ENCODE measurements at regions not wholly inside any gene's neighbourhood (a gene's known extent, or its start where the extent isn't known, plus 50 kb on each side); places are given as distances from the start of the nearest gene placed in this dataset.

GRCh38 chr4:59841698-59842097, 1358.4 kb upstream of the ADGRL3 start:
- H3K4me1 Mint-ChIP-seq: no peaks in the 10 kb centered on the region
- CTCF ChIA-PET: no interaction called here
- H3K27ac Mint-ChIP-seq: no peak overlapping the region
- H3K36me3 Mint-ChIP-seq (ENCODE audit: low read depth): no peaks in the 10 kb centered on the region
- POLR2A ChIA-PET: no interaction called here
- H3K9me3 Mint-ChIP-seq: peaks cover 17% of the 10 kb centered on the region
- ATAC-seq (ENCODE audit: low read depth) (no peak), DNase-seq (no peak)
- no peak overlapping the region for H3K4me3 Mint-ChIP-seq
- H3K27me3 Mint-ChIP-seq: no peaks in the 10 kb centered on the region
- intact Hi-C loops (cut with micrococcal nuclease): no loop called here
- TF ChIP-seq CTCF (IDR thresholded peaks at IDR 0.05): no peak

GRCh38 chr4:59848457-59848856, 1351.7 kb upstream of the ADGRL3 start:
- ChIA-PET CTCF (no interaction called here), POLR2A (no interaction called here)
- Mint-ChIP-seq H3K9me3 (peaks cover 10% of the 10 kb centered on the region), H3K4me3 (no peak overlapping the region), H3K27me3 (no peaks in the 10 kb centered on the region), H3K4me1 (no peaks in the 10 kb centered on the region), H3K27ac (no peak overlapping the region), H3K36me3 (ENCODE audit: low read depth) (no peaks in the 10 kb centered on the region)
- DNase-seq (no peak), ATAC-seq (ENCODE audit: low read depth) (no peak)
- TF ChIP-seq CTCF (IDR thresholded peaks at IDR 0.05): no peak
- intact Hi-C loops (cut with micrococcal nuclease): no loop called here

- POLR2A ChIA-PET: no interaction called here
- no peak for TF ChIP-seq CTCF (IDR thresholded peaks at IDR 0.05)
- no peaks in the 10 kb centered on the region for H3K4me1 Mint-ChIP-seq
These were observed 1344.3 kb upstream of the ADGRL3 start for GRCh38 chr4:59855630-59856352.

GRCh38 chr4:59869056-59869455, 1331.1 kb upstream of the ADGRL3 start:
- no peak for DNase-seq
- Mint-ChIP-seq H3K27ac (no peak overlapping the region), H3K9me3 (peaks cover 3% of the 10 kb centered on the region), H3K27me3 (no peaks in the 10 kb centered on the region), H3K4me3 (no peak overlapping the region), H3K36me3 (ENCODE audit: low read depth) (no peaks in the 10 kb centered on the region), H3K4me1 (no peaks in the 10 kb centered on the region)
- ChIA-PET CTCF (no interaction called here), POLR2A (no interaction called here)
- no peak for ATAC-seq (ENCODE audit: low read depth)
- intact Hi-C loops (cut with micrococcal nuclease): no loop called here
- no peak for TF ChIP-seq CTCF (IDR thresholded peaks at IDR 0.05)

More at GRCh38 chr4:59855630-59856352, 1344.3 kb upstream of the ADGRL3 start:
- no peak for DNase-seq
- CTCF ChIA-PET: no interaction called here
- intact Hi-C loops (cut with micrococcal nuclease): no loop called here
- Mint-ChIP-seq H3K27ac (no peak overlapping the region), H3K27me3 (no peaks in the 10 kb centered on the region), H3K4me3 (no peak overlapping the region), H3K9me3 (peaks cover 4% of the 10 kb centered on the region), H3K36me3 (ENCODE audit: low read depth) (no peaks in the 10 kb centered on the region)
- ATAC-seq (ENCODE audit: low read depth): no peak

GRCh38 chr4:59869559-59869958, 1330.6 kb upstream of the ADGRL3 start:
- ATAC-seq (ENCODE audit: low read depth) (no peak), DNase-seq (no peak)
- peaks cover 3% of the 10 kb centered on the region for H3K9me3 Mint-ChIP-seq
- no peaks in the 10 kb centered on the region for H3K27me3 Mint-ChIP-seq
- H3K27ac Mint-ChIP-seq: no peak overlapping the region
- TF ChIP-seq CTCF (IDR thresholded peaks at IDR 0.05): no peak
- POLR2A ChIA-PET: no interaction called here
- H3K4me1 Mint-ChIP-seq: no peaks in the 10 kb centered on the region
- intact Hi-C loops (cut with micrococcal nuclease): no loop called here
- CTCF ChIA-PET: no interaction called here
- no peak overlapping the region for H3K4me3 Mint-ChIP-seq
- H3K36me3 Mint-ChIP-seq (ENCODE audit: low read depth): no peaks in the 10 kb centered on the region
